ENCODE measurements at regions not wholly inside any gene's neighbourhood (a gene's known extent, or its start where the extent isn't known, plus 50 kb on each side); places are given as distances from the start of the nearest gene placed in this dataset.

DNA sequence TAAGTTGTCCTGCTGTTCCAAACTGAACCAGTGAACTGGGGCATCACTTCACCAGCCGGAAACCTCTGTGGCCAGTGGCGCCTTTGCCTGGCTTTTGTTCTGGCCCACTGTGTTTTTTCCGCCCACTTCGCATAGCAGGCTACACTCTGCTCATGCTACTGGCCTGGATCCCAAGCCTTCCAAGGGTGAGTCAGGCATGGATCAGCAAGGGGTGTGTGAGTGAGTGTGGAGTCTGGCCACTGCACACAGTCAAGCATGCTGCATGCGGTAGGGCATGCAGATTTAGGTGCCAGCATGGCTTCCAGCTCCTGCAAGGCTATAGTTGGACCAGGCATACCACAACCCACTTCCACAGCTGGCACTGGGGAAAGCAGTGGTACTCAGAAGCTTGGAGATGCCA is 1967.9 kb downstream of the C4orf33 start:
- no peak for DNase-seq (ENCODE audit: extremely low spot score)
- POLR2A ChIA-PET, result no interaction called here
- CTCF ChIA-PET, result no interaction called here
- TF ChIP-seq LEF1 (IDR thresholded peaks at IDR 0.05; ENCODE audit: borderline replicate concordance) (no peak), L3MBTL2 (conservative IDR thresholded peaks at IDR 0.05) (no peak), HDGF (IDR thresholded peaks at IDR 0.05; ENCODE audit: borderline replicate concordance) (no peak), CTBP1 (IDR thresholded peaks at IDR 0.05; ENCODE audit: borderline replicate concordance) (no peak), SUZ12 (IDR thresholded peaks at IDR 0.05) (no peak), SP1 (IDR thresholded peaks at IDR 0.05) (no peak), ARNT (IDR thresholded peaks at IDR 0.05) (no peak), PKNOX1 (IDR thresholded peaks at IDR 0.05) (no peak), ELF4 (IDR thresholded peaks at IDR 0.05) (no peak), FOXA1 (IDR thresholded peaks at IDR 0.05) (no peak), ZNF384 (IDR thresholded peaks at IDR 0.05) (no peak), BHLHE40 (IDR thresholded peaks at IDR 0.05; ENCODE audit: borderline replicate concordance) (no peak)

DNA sequence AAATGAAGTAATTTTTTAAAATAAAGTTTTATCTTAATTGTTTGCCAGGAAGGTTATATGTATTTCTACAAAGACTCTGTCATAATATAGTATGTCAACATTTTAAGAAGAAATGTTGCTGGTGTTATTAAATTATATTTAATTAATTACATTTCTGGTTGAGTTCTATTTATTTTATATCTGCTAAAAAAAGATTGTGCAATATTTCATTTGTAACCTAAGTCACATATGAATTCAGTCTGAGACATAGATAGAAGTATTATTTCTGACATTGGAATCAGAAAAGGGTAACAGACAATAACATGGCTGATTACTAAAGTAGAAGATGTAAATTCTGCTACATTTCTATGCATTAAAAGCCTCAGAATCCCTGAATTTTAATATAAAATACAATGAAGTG is 1985.1 kb downstream of the C4orf33 start:
- ChIA-PET POLR2A (no interaction called here), CTCF (no interaction called here)
- no peak for DNase-seq (ENCODE audit: extremely low spot score)
- TF ChIP-seq ARNT (IDR thresholded peaks at IDR 0.05) (no peak), FOXA1 (IDR thresholded peaks at IDR 0.05) (no peak), FOXM1 (IDR thresholded peaks at IDR 0.05; ENCODE audit: borderline replicate concordance) (no peak), PKNOX1 (IDR thresholded peaks at IDR 0.05) (no peak), L3MBTL2 (conservative IDR thresholded peaks at IDR 0.05) (no peak), ZNF384 (IDR thresholded peaks at IDR 0.05) (no peak), ELF4 (IDR thresholded peaks at IDR 0.05) (no peak), TARDBP (IDR thresholded peaks at IDR 0.05) (no peak), NFRKB (IDR thresholded peaks at IDR 0.05) (no peak), SUZ12 (IDR thresholded peaks at IDR 0.05) (no peak), CTBP1 (IDR thresholded peaks at IDR 0.05; ENCODE audit: borderline replicate concordance) (no peak), LEF1 (IDR thresholded peaks at IDR 0.05; ENCODE audit: borderline replicate concordance) (no peak)

GRCh38 chr4:131084997-131085396 is 1989.0 kb downstream of the C4orf33 start:
- CTCF ChIA-PET, result no interaction called here
- TF ChIP-seq SP1 (IDR thresholded peaks at IDR 0.05), result no peak
- no peak for TF ChIP-seq TARDBP (IDR thresholded peaks at IDR 0.05)
- no peak for TF ChIP-seq LEF1 (IDR thresholded peaks at IDR 0.05; ENCODE audit: borderline replicate concordance)
- POLR2A ChIA-PET, result no interaction called here
- DNase-seq (ENCODE audit: extremely low spot score), result no peak

- DNase-seq (ENCODE audit: extremely low spot score), result peak; percentile 6
- CTCF ChIA-PET, result no interaction called here
- POLR2A ChIA-PET, result no interaction called here
- TF ChIP-seq CTBP1 (IDR thresholded peaks at IDR 0.05; ENCODE audit: borderline replicate concordance) (no peak), LEF1 (IDR thresholded peaks at IDR 0.05; ENCODE audit: borderline replicate concordance) (no peak), FOXA1 (IDR thresholded peaks at IDR 0.05) (no peak), ZNF384 (IDR thresholded peaks at IDR 0.05) (no peak), BHLHE40 (IDR thresholded peaks at IDR 0.05; ENCODE audit: borderline replicate concordance) (no peak), L3MBTL2 (conservative IDR thresholded peaks at IDR 0.05) (no peak), ELF4 (IDR thresholded peaks at IDR 0.05) (no peak)
Observed at GRCh38 chr4:131091896-131092295, 1995.9 kb downstream of the C4orf33 start.

- no peak for DNase-seq (ENCODE audit: extremely low spot score)
- POLR2A ChIA-PET, result no interaction called here
- CTCF ChIA-PET, result no interaction called here
- no peak for TF ChIP-seq CTBP1 (IDR thresholded peaks at IDR 0.05; ENCODE audit: borderline replicate concordance)
Observed at GRCh38 chr4:131093303-131093702, 1997.4 kb downstream of the C4orf33 start.

DNA sequence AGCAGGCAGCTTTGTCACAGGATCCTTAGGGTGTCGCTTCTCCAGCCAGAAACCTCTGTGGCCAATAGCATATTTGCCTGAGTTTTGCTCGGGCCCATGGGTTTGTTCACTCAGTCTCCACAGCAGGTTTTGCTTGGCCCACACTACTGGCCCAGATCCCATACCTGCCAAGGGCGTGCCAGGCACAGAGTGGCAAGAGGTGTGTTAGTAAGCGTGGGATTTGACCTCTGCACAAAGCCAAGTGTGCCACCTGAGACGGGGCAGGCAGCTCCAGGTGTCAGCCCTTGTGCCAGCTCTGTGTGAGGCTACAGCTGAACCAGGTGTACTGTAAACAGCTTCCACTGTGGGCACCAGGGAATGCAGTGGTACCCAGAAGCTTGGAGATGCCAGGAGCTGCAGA is 2003.0 kb downstream of the C4orf33 start:
- CTCF ChIA-PET, result no interaction called here
- POLR2A ChIA-PET, result no interaction called here

GRCh38 chr4:131113273-131113672 is 2017.3 kb downstream of the C4orf33 start:
- ChIA-PET CTCF (no interaction called here), POLR2A (no interaction called here)
- TF ChIP-seq FOXA1 (IDR thresholded peaks at IDR 0.05) (no peak), SP1 (IDR thresholded peaks at IDR 0.05) (no peak), LEF1 (IDR thresholded peaks at IDR 0.05; ENCODE audit: borderline replicate concordance) (no peak), ARNT (IDR thresholded peaks at IDR 0.05) (no peak), PKNOX1 (IDR thresholded peaks at IDR 0.05) (no peak), TARDBP (IDR thresholded peaks at IDR 0.05) (no peak), ZNF384 (IDR thresholded peaks at IDR 0.05) (no peak), FOXK2 (IDR thresholded peaks at IDR 0.05) (no peak), ELF4 (IDR thresholded peaks at IDR 0.05) (no peak), L3MBTL2 (conservative IDR thresholded peaks at IDR 0.05) (no peak), HDGF (IDR thresholded peaks at IDR 0.05; ENCODE audit: borderline replicate concordance) (no peak), CTBP1 (IDR thresholded peaks at IDR 0.05; ENCODE audit: borderline replicate concordance) (no peak), BHLHE40 (IDR thresholded peaks at IDR 0.05; ENCODE audit: borderline replicate concordance) (no peak), FOXM1 (IDR thresholded peaks at IDR 0.05; ENCODE audit: borderline replicate concordance) (no peak), SUZ12 (IDR thresholded peaks at IDR 0.05) (no peak), NFRKB (IDR thresholded peaks at IDR 0.05) (no peak)
- DNase-seq (ENCODE audit: extremely low spot score), result no peak

More for the DNA sequence above, 2003.0 kb downstream of the C4orf33 start:
- DNase-seq (ENCODE audit: extremely low spot score), result no peak
- TF ChIP-seq CTBP1 (IDR thresholded peaks at IDR 0.05; ENCODE audit: borderline replicate concordance) (no peak), ARNT (IDR thresholded peaks at IDR 0.05) (no peak), SUZ12 (IDR thresholded peaks at IDR 0.05) (no peak), LEF1 (IDR thresholded peaks at IDR 0.05; ENCODE audit: borderline replicate concordance) (no peak), FOXA1 (IDR thresholded peaks at IDR 0.05) (no peak), FOXM1 (IDR thresholded peaks at IDR 0.05; ENCODE audit: borderline replicate concordance) (no peak), SP1 (IDR thresholded peaks at IDR 0.05) (no peak), BHLHE40 (IDR thresholded peaks at IDR 0.05; ENCODE audit: borderline replicate concordance) (no peak), FOXK2 (IDR thresholded peaks at IDR 0.05) (no peak), ZNF384 (IDR thresholded peaks at IDR 0.05) (no peak), ELF4 (IDR thresholded peaks at IDR 0.05) (no peak), NFRKB (IDR thresholded peaks at IDR 0.05) (no peak)

Measured in HEK293T (cell line).